Stomach (tissue), 8 donors: ENCODE measurements at regions not wholly inside any gene's neighbourhood (a gene's known extent, or its start where the extent isn't known, plus 50 kb on each side); places are given as distances from the start of the nearest gene placed in this dataset.
"Not testable (repeated sequence)": the region's sequence is repeated elsewhere in the genome, so short reads cannot be mapped to it uniquely, and the experiment has no call there.

ENCODE experiments used
- DNase-seq, 2 donors: peaks; one replicate each; pipeline versions ENCODE4 v3.0.0 to v3.0.0-alpha.2; 2013 to 2019
- H3K27ac ChIP-seq, 5 donors: fragments of 200-600 bp in 4 of 5; sonication (generic) in 4 of 5; one replicate each; pipeline ENCODE4 v1.5.1; 2013 to 2019; ENCODE audit warnings: mild to moderate bottlenecking in 1 of 5, moderate library complexity in 1 of 5
- H3K27me3 ChIP-seq, 3 donors: fragments of 200-600 bp; sonication (generic); one replicate each; pipeline ENCODE4 v1.5.1; 2017 to 2019; ENCODE audit warnings: mixed run types in 1 of 3
- H3K36me3 ChIP-seq, 4 donors: fragments of 200-600 bp; sonication (generic); 1 replicate in 3 of 4; 2 replicates in 1 of 4; pipeline ENCODE4 v1.5.1; 2016 to 2019
- H3K4me1 ChIP-seq, 4 donors: fragments of 200-600 bp; sonication (generic); one replicate each; pipeline ENCODE4 v1.5.1; 2016 to 2019
- H3K4me3 ChIP-seq, 4 donors: fragments of 200-600 bp; sonication (generic) in 3 of 4; one replicate each; pipeline ENCODE4 v1.5.1; 2016 to 2019; ENCODE audit warnings: mild to moderate bottlenecking in 1 of 4
- H3K9me3 ChIP-seq, 4 donors: fragments of 200-600 bp; sonication (generic); one replicate each; pipeline ENCODE4 v1.5.1; 2016 to 2019
- EP300 ChIP-seq: sonication (generic); formaldehyde crosslinking; IDR thresholded peaks from one replicate; pipeline ENCODE4 v1.6.1; 2017; ENCODE audit warnings: antibody characterized with exemption
- POLR2A ChIP-seq, 4 donors: fragments of 450-650 bp; IDR thresholded peaks; one replicate each; pipeline ENCODE4 v1.6.1; 2016; ENCODE audit warnings: antibody characterized with exemption in 4 of 4, control low read depth in 2 of 4, mild to moderate bottlenecking in 1 of 4, moderate library complexity in 1 of 4
- POLR2AphosphoS5 ChIP-seq, 3 donors: sonication (generic); formaldehyde crosslinking; IDR thresholded peaks; one replicate each; pipeline ENCODE4 v1.6.1; 2016; ENCODE audit warnings: antibody characterized with exemption in 3 of 3
- WGBS, 5 donors: extraction: QIAGEN DNeasy Blood & Tissue Kit in 3 of 5; methylation state at CpG; one replicate each; pipeline versions ENCODE4 v1.1.5 to v1.1.7; 2013 to 2018; 5-methylcytosine and 5-hydroxymethylcytosine counted together
- intact Hi-C: fragments of 100-400 bp; cut with DNase I; formaldehyde crosslinking; loops from one replicate; pipeline ENCODE4 v1.15.1; 2023; ENCODE audit warnings: low total_unique reads
- TF ChIP-seq, protein P1 (sequence below), 7 experiments: fragments of 450-650 bp in 4 of 7; fragments of 200-600 bp in 3 of 7; sonication (generic) in 3 of 7; IDR thresholded peaks; one replicate each; pipeline ENCODE4 v1.5.1; 2016 to 2019; ENCODE audit warnings: antibody characterized with exemption in 7 of 7, control low read depth in 2 of 7, mild to moderate bottlenecking in 1 of 7
- donor health status: healthy with polysubstance abuse.
- donor health status: Bipolar disorder and iron deficiency.
- donor health status: healthy.

DNA sequence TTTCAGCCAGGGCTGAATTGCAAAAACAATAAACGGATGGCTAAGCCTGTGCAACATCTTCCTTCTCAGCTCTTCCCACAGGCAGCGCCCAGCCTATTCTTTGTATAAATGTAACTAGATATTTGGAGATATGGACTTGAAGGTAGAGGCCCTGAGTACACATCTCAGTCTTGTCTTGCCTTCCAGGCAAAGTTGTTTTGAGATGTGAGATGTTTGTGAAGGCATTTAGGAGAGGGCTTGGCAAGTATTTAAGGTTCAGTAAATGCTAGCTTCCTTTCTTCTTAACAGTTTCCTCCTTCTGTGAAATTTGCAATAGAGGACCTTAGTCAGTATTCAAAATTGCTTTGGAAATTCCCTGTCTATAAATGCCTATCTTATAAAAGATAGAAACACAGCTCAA is 228.8 kb downstream of the NR2F1-AS1 start:
- intact Hi-C loops = no loop called here
- Histone ChIP-seq H3K9me3 (no peaks in the 10 kb centered on the region), H3K27ac (no peak overlapping the region), H3K4me1 (no peaks in the 10 kb centered on the region), H3K36me3 (no peaks in the 10 kb centered on the region), H3K4me3 (no peak overlapping the region), H3K27me3 (no peaks in the 10 kb centered on the region)
- 66 to 87% (median 84%) methylated on average over 2 of the region's 2 CpGs for WGBS, 5 donors
- DNase-seq = no peak
- TF ChIP-seq POLR2A (IDR thresholded peaks at IDR 0.05) (no peak), POLR2AphosphoS5 (IDR thresholded peaks at IDR 0.05) (no peak), EP300 (no peak)
- TF ChIP-seq, protein P1, sequence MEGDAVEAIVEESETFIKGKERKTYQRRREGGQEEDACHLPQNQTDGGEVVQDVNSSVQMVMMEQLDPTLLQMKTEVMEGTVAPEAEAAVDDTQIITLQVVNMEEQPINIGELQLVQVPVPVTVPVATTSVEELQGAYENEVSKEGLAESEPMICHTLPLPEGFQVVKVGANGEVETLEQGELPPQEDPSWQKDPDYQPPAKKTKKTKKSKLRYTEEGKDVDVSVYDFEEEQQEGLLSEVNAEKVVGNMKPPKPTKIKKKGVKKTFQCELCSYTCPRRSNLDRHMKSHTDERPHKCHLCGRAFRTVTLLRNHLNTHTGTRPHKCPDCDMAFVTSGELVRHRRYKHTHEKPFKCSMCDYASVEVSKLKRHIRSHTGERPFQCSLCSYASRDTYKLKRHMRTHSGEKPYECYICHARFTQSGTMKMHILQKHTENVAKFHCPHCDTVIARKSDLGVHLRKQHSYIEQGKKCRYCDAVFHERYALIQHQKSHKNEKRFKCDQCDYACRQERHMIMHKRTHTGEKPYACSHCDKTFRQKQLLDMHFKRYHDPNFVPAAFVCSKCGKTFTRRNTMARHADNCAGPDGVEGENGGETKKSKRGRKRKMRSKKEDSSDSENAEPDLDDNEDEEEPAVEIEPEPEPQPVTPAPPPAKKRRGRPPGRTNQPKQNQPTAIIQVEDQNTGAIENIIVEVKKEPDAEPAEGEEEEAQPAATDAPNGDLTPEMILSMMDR (IDR thresholded peaks at IDR 0.05) = no peak

GRCh38 chr5:93349613-93350012 is 231.4 kb downstream of the NR2F1-AS1 start:
- 69 to 76% (median 74%) methylated on average over 3 of the region's 3 CpGs for WGBS, 5 donors
- H3K27ac ChIP-seq = no peak overlapping the region
- intact Hi-C loops = no loop called here
- no peaks in the 10 kb centered on the region for H3K36me3 ChIP-seq
- H3K9me3 ChIP-seq = no peaks in the 10 kb centered on the region
- H3K27me3 ChIP-seq = no peaks in the 10 kb centered on the region
- H3K4me1 ChIP-seq = no peaks in the 10 kb centered on the region
- TF ChIP-seq EP300 (no peak), POLR2AphosphoS5 (IDR thresholded peaks at IDR 0.05) (no peak), POLR2A (IDR thresholded peaks at IDR 0.05) (no peak)
- TF ChIP-seq, protein P1 (IDR thresholded peaks at IDR 0.05) = no peak
- DNase-seq = no peak
- no peak overlapping the region for H3K4me3 ChIP-seq

DNA sequence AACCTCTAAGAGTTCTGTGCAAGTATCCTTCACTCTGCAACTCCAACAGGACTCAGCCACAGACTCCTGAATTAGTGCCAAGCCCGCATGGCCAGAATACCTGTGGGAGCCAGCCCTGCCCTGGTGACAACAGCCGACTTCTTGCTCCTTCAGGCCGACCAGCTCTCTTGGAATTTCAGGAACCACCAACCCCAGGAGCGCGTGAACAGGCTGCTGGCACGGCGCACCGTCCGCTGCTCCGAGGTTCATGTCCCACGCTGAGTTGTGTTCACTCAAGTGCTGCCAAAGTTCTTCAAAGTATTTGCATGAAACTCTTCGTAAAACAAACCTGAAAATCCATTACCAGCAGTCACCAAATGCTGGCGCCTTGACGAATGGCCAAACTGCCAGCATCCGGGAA is 232.8 kb downstream of the NR2F1-AS1 start:
- no peak for TF ChIP-seq EP300
- TF ChIP-seq, protein P1 (IDR thresholded peaks at IDR 0.05) = no peak
- no peak for TF ChIP-seq POLR2A (IDR thresholded peaks at IDR 0.05)
- no peak for TF ChIP-seq POLR2AphosphoS5 (IDR thresholded peaks at IDR 0.05)
- no peak for DNase-seq
- H3K27ac ChIP-seq = no peak overlapping the region
- 87 to 92% (median 89%) methylated on average over 14 to 15 of the region's 15 CpGs for WGBS, 5 donors
- H3K36me3 ChIP-seq = no peaks in the 10 kb centered on the region
- H3K9me3 ChIP-seq = no peaks in the 10 kb centered on the region
- H3K4me3 ChIP-seq = no peak overlapping the region
- H3K27me3 ChIP-seq = no peaks in the 10 kb centered on the region
- intact Hi-C loops = no loop called here
- no peaks in the 10 kb centered on the region for H3K4me1 ChIP-seq

DNA sequence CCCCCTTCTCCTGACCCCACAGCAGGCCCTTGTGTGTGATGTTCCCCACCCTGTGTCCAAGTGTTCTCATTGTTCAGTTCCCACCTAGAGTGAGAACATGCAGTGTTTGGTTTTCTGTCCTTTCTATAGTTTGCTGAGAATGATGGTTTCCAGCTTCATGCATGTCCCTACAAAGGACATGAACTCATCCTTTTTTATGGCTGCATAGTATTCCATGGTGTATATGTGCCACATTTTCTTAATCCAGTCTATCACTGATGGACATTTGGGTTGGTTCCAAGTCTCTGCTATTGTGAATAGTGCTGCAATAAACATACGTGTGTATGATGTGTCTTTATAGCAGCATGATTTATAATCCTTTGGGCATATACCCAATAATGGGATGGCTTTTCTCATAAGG is 234.2 kb downstream of the NR2F1-AS1 start:
- intact Hi-C loops, H3K27me3 ChIP-seq, DNase-seq, H3K36me3 ChIP-seq, H3K27ac ChIP-seq, H3K4me1 ChIP-seq, H3K9me3 ChIP-seq, H3K4me3 ChIP-seq: not testable (repeated sequence)
- WGBS, 5 donors = 69 to 94% (median 76%) methylated on average over 1 of the region's 1 CpG

GRCh38 chr5:93346301-93346700 is 234.7 kb downstream of the NR2F1-AS1 start:
- intact Hi-C loops = no loop called here
- Histone ChIP-seq H3K4me1 (peaks cover 0 to 5% (median 0%) of the 10 kb centered on the region in 4 donors), H3K4me3 (no peak overlapping the region), H3K36me3 (no peaks in the 10 kb centered on the region), H3K27ac (no peak overlapping the region), H3K9me3 (no peaks in the 10 kb centered on the region), H3K27me3 (no peaks in the 10 kb centered on the region)
- no peak for DNase-seq
- no peak for TF ChIP-seq EP300
- no peak for TF ChIP-seq POLR2AphosphoS5 (IDR thresholded peaks at IDR 0.05)
- TF ChIP-seq, protein P1 (IDR thresholded peaks at IDR 0.05) = no peak
- TF ChIP-seq POLR2A (IDR thresholded peaks at IDR 0.05) = no peak
- WGBS, 5 donors = 76 to 85% (median 80%) methylated on average over 5 of the region's 5 CpGs
